Activated CD8-positive, alpha-beta T cell treated with anti-CD3 and anti-CD28 coated beads for 36 hours (primary cell): ENCODE measurements at regions not wholly inside any gene's neighbourhood (a gene's known extent, or its start where the extent isn't known, plus 50 kb on each side); places are given as distances from the start of the nearest gene placed in this dataset.
"Not testable (repeated sequence)": the region's sequence is repeated elsewhere in the genome, so short reads cannot be mapped to it uniquely, and the experiment has no call there.

ENCODE experiments used
- ATAC-seq: fragments of 200-7000 bp; cut with Tn5 transposase; one replicate; pipeline ENCODE4 v1.10.0; 2021; ENCODE audit warnings: mild to moderate bottlenecking, moderate library complexity
- CTCF ChIA-PET: fragments of 350-600 bp; sonication (Branson Sonifier 250); formaldehyde crosslinking; loops from one replicate; lab custom pipeline; 2021; ENCODE audit warnings: antibody characterized with exemption; lab: Charles Lee
- POLR2A ChIA-PET: fragments of 350-600 bp; sonication (Branson Sonifier 250); formaldehyde crosslinking; loops from one replicate; lab custom pipeline; 2021; ENCODE audit warnings: antibody characterized with exemption; lab: Charles Lee
- DNase-seq: peaks from one replicate; pipeline ENCODE4 v3.0.0-alpha.2; 2020
- H3K27ac Mint-ChIP-seq: one replicate; pipeline ENCODE4 v1.8.0; 2021; ENCODE audit warnings: mild to moderate bottlenecking, mixed read lengths
- H3K27me3 Mint-ChIP-seq: one replicate; pipeline ENCODE4 v1.8.0; 2021; ENCODE audit warnings: mixed read lengths
- H3K36me3 Mint-ChIP-seq: one replicate; pipeline ENCODE4 v1.8.0; 2021; ENCODE audit warnings: low read depth, mixed read lengths
- H3K4me1 Mint-ChIP-seq: one replicate; pipeline ENCODE4 v1.8.0; 2021; ENCODE audit warnings: low read depth, mixed read lengths
- H3K4me3 Mint-ChIP-seq: one replicate; pipeline ENCODE4 v1.8.0; 2021; ENCODE audit warnings: mild to moderate bottlenecking, moderate library complexity, mixed read lengths
- H3K9me3 Mint-ChIP-seq: one replicate; pipeline ENCODE4 v1.8.0; 2021; ENCODE audit warnings: mixed read lengths
- CTCF ChIP-seq: fragments of 200-600 bp; IDR thresholded peaks from one replicate; pipeline ENCODE4 v1.8.0; 2022; ENCODE audit warnings: antibody characterized with exemption, mild to moderate bottlenecking
- intact Hi-C: fragments of 100-400 bp; cut with micrococcal nuclease; formaldehyde crosslinking; loops from one replicate; pipeline ENCODE4 v1.10.0; 2022

- intact Hi-C loops, H3K27me3 Mint-ChIP-seq, DNase-seq, POLR2A ChIA-PET, CTCF ChIA-PET, ATAC-seq, H3K9me3 Mint-ChIP-seq, H3K36me3 Mint-ChIP-seq, H3K27ac Mint-ChIP-seq, H3K4me3 Mint-ChIP-seq: not testable (repeated sequence)
- peaks cover 24% of the 10 kb centered on the region for H3K4me1 Mint-ChIP-seq
Measured at GRCh38 chr22:22296047-22296446, 51.5 kb downstream of the VPREB1 start.

GRCh38 chr22:22297159-22297793 lies 52.7 kb downstream of the VPREB1 start:
- peak overlapping the region; percentile 82 for H3K27ac Mint-ChIP-seq
- peak; percentile 23 for DNase-seq
- H3K4me3 Mint-ChIP-seq, result peak overlapping the region; percentile 88
- ATAC-seq, H3K27me3 Mint-ChIP-seq, POLR2A ChIA-PET, H3K36me3 Mint-ChIP-seq, H3K9me3 Mint-ChIP-seq, intact Hi-C loops, CTCF ChIA-PET: not testable (repeated sequence)
- H3K4me1 Mint-ChIP-seq, result peaks cover 26% of the 10 kb centered on the region

- CTCF ChIA-PET, result interaction anchor here (0.8 kb wide), 1 partner anchor 90 kb away, joined by 4 read pairs; no protein-coding TSS in a partner anchor
- H3K9me3 Mint-ChIP-seq, H3K27me3 Mint-ChIP-seq, POLR2A ChIA-PET, H3K36me3 Mint-ChIP-seq, intact Hi-C loops: not testable (repeated sequence)
- Mint-ChIP-seq H3K4me3 (peak overlapping the region; percentile 88), H3K27ac (peak overlapping the region; percentile 82), H3K4me1 (peaks cover 26% of the 10 kb centered on the region)
- ATAC-seq (peak; percentile 100), DNase-seq (peak; percentile 65)
- peak; percentile 30 for TF ChIP-seq CTCF
Measured at GRCh38 chr22:22297794-22298653, 53.4 kb downstream of the VPREB1 start.

- peaks cover 26% of the 10 kb centered on the region for H3K4me1 Mint-ChIP-seq
- H3K36me3 Mint-ChIP-seq, H3K9me3 Mint-ChIP-seq, intact Hi-C loops, H3K27me3 Mint-ChIP-seq, POLR2A ChIA-PET, ATAC-seq: not testable (repeated sequence)
- peak overlapping the region; percentile 82 for H3K27ac Mint-ChIP-seq
- peak overlapping the region; percentile 88 for H3K4me3 Mint-ChIP-seq
- peak; percentile 51 for DNase-seq
- CTCF ChIA-PET, result interaction anchor here (0.8 kb wide), 1 partner anchor 91 kb away, joined by 4 read pairs; no protein-coding TSS in a partner anchor
Measured at GRCh38 chr22:22298654-22299009, 54.0 kb downstream of the VPREB1 start.

GRCh38 chr22:22300511-22300910 lies 55.9 kb downstream of the VPREB1 start:
- H3K27me3 Mint-ChIP-seq, ATAC-seq, CTCF ChIA-PET, H3K4me3 Mint-ChIP-seq, H3K9me3 Mint-ChIP-seq, H3K27ac Mint-ChIP-seq, intact Hi-C loops, DNase-seq, POLR2A ChIA-PET: not testable (repeated sequence)
- Mint-ChIP-seq H3K4me1 (peaks cover 26% of the 10 kb centered on the region), H3K36me3 (peaks cover 13% of the 10 kb centered on the region)

- intact Hi-C loops, DNase-seq, CTCF ChIA-PET, H3K27ac Mint-ChIP-seq, H3K27me3 Mint-ChIP-seq, POLR2A ChIA-PET, ATAC-seq, H3K9me3 Mint-ChIP-seq, H3K4me3 Mint-ChIP-seq: not testable (repeated sequence)
- H3K4me1 Mint-ChIP-seq, result peaks cover 24% of the 10 kb centered on the region
- peaks cover 16% of the 10 kb centered on the region for H3K36me3 Mint-ChIP-seq
Measured at GRCh38 chr22:22300946-22301345, 56.4 kb downstream of the VPREB1 start.

- Mint-ChIP-seq H3K27me3 (no peaks in the 10 kb centered on the region), H3K4me1 (no peaks in the 10 kb centered on the region), H3K4me3 (no peak overlapping the region), H3K9me3 (no peaks in the 10 kb centered on the region), H3K27ac (no peak overlapping the region), H3K36me3 (peaks cover 23% of the 10 kb centered on the region)
- TF ChIP-seq CTCF, result no peak
- ChIA-PET CTCF (interaction anchor here (1.2 kb wide), 1 partner anchor 109 kb away, joined by 6 read pairs; no protein-coding TSS in a partner anchor), POLR2A (no interaction called here)
- no peak for DNase-seq
- intact Hi-C loops, result no loop called here
- no peak for ATAC-seq
Measured at GRCh38 chr22:22316589-22316988, 72.0 kb downstream of the VPREB1 start.
